MG63 (cell line): ENCODE measurements at regions not wholly inside any gene's neighbourhood (a gene's known extent, or its start where the extent isn't known, plus 50 kb on each side); places are given as distances from the start of the nearest gene placed in this dataset.
A peak's percentile ranks its signal among the peaks of the same experiment; 100 is the strongest.

ENCODE experiments used
- DNase-seq: peaks from one replicate; pipeline ENCODE4 v3.0.0-alpha.2; 2020
- H3K27me3 ChIP-seq: fragments of 250-450 bp; sonication (Bioruptor Pico); 2 replicates; pipeline ENCODE4 v1.5.1; 2020; ENCODE audit warnings: mild to moderate bottlenecking, moderate library complexity
- H3K36me3 ChIP-seq: fragments of 250-450 bp; sonication (Bioruptor Pico); 2 replicates; pipeline ENCODE4 v1.5.1; 2020; ENCODE audit warnings: mild to moderate bottlenecking, moderate library complexity
- H3K4me3 ChIP-seq: fragments of 250-450 bp; sonication (Bioruptor Pico); 2 replicates; pipeline ENCODE4 v1.5.1; 2020; ENCODE audit warnings: mild to moderate bottlenecking, moderate library complexity
- H3K9me3 ChIP-seq: fragments of 250-450 bp; sonication (Bioruptor Pico); 2 replicates; pipeline ENCODE4 v1.5.1; 2020; ENCODE audit warnings: mild to moderate bottlenecking, moderate library complexity

DNA sequence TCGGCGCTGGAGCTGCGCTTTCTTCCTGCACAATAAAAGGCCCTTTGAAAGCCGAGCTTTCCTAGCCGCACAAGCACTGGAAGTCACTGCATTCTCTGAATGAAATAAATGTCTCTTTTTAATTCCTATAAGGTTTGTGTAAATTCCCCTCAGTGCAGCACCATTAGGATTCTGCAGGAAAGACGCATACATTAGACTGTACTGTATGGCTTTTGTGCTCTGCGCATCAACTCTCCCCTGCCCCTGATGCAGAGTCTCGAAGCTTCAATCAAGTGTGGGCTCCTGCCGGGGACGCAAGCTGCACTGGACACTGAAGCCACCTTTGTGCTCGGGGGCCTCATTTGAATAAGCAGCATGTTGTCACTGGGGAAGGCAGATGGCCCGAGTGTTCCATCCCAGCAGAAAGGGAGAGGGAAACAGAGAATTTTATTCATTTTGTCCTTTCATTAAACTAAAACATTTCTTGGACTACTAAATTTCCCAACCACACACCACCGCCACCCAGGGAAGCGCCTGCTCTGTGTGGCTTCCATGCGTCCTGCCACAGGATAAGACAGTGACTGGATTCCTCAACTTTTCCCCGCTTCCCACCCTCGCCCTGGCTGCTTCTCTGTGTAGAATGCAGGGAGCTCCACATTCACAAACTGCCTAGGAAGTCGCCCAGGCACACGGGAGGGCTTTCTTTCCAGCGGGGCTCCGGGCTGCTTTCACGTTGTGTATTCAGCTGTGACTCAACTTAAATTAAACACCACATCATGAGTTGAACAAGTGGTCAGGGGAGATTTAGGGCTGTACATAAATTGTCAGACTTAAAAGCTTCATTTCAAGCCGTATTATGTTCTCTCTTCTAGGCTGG is 635.4 kb downstream of the IRX1 start:
- no peak for DNase-seq
- H3K9me3 ChIP-seq = peaks cover 7% of the 10 kb centered on the region
- no peak overlapping the region for H3K4me3 ChIP-seq
- H3K36me3 ChIP-seq = no peaks in the 10 kb centered on the region
- H3K27me3 ChIP-seq = peaks cover 2% of the 10 kb centered on the region

- peaks cover 7% of the 10 kb centered on the region for H3K9me3 ChIP-seq
- H3K36me3 ChIP-seq = no peaks in the 10 kb centered on the region
- no peak for DNase-seq
- no peak overlapping the region for H3K4me3 ChIP-seq
- H3K27me3 ChIP-seq = peaks cover 2% of the 10 kb centered on the region
Observed at GRCh38 chr5:4232084-4232483, 636.5 kb downstream of the IRX1 start.

GRCh38 chr5:4233671-4234070 is 638.0 kb downstream of the IRX1 start:
- Histone ChIP-seq H3K36me3 (no peaks in the 10 kb centered on the region), H3K4me3 (no peak overlapping the region), H3K9me3 (peaks cover 7% of the 10 kb centered on the region), H3K27me3 (peaks cover 2% of the 10 kb centered on the region)
- no peak for DNase-seq

DNA sequence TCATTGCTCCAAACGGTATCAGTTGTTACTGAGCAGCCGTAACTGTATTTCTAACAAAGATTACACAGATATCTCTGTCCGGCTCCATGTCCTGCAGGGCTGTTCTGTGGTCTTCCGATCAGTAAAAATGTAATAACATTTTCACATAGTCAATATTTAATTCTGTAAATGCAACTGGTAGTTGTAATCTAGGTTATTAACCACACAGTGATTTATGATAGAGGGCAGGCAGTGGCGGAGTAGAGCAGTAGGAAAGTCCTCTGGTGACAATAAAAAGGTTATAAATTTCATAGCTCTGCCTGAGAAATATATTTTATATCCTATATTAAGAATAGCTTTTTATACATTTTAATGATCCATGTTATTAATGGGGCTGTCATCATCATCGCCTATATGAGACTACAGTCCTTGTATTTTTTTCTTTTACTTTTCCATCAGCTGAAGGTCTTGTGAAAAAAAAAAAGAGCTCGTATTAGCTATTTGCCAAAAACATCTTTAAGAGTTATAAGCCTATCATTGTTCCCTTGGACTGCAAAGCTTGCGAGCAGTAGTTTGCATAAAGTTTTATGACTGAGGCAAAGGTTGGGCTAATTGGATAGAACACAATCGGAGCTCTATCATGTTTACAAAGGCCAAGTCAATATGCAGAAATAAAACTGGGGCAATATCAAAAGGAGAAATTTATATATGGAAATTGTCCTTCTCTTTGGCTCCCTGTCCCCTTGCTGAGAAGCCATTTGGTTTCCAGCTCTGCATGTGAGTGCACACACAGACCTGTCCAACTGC is 648.0 kb downstream of the IRX1 start:
- Histone ChIP-seq H3K36me3 (no peaks in the 10 kb centered on the region), H3K9me3 (no peaks in the 10 kb centered on the region), H3K4me3 (no peak overlapping the region), H3K27me3 (no peaks in the 10 kb centered on the region)
- DNase-seq = no peak

- no peaks in the 10 kb centered on the region for H3K27me3 ChIP-seq
- H3K9me3 ChIP-seq = no peaks in the 10 kb centered on the region
- no peak for DNase-seq
- no peaks in the 10 kb centered on the region for H3K36me3 ChIP-seq
- no peak overlapping the region for H3K4me3 ChIP-seq
Observed at GRCh38 chr5:4244306-4244705, 648.7 kb downstream of the IRX1 start.

DNA sequence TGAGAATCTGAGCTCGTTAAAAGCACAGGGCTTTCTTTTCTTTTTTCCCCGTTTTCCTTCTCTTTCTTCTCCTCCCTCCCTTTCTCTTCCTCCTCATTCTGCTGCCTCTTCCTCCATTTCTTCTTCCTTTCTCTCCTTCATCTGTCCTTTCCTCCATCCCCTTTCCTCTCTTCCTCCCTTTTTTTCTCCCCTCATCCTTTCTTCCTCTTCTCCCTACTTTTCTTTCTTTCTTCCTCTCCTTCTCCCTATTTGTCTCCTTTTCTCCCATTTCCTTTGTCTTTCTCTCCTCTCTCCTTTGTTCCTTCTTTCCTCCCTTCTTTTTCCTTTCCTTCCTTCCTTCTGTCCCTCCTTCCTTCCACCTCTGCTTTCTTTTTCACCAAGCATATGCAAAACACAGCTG is 649.4 kb downstream of the IRX1 start:
- Histone ChIP-seq H3K27me3 (no peaks in the 10 kb centered on the region), H3K9me3 (no peaks in the 10 kb centered on the region), H3K4me3 (no peak overlapping the region), H3K36me3 (no peaks in the 10 kb centered on the region)
- no peak for DNase-seq

DNA sequence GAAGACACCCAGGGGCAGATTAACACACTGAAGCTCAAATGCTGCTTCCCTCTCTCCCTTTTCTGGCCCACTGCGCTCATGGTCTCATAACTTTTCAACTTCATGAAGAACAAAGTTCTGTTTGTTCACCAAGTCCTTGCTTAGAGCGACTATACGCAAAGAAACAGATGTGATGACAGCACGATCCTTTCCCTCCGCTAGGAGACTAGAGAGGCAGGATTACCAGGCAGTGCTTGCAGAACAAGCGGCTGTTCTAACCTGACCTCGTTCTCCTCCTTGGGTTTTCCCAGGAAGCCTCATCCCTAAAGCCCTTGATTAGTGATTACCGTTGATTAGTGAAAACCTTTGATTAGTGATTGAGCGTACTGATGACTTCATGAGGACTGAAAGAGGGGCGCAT is 649.9 kb downstream of the IRX1 start:
- no peaks in the 10 kb centered on the region for H3K27me3 ChIP-seq
- no peak for DNase-seq
- no peaks in the 10 kb centered on the region for H3K36me3 ChIP-seq
- H3K9me3 ChIP-seq = no peaks in the 10 kb centered on the region
- H3K4me3 ChIP-seq = no peak overlapping the region

GRCh38 chr5:4246447-4246846 is 650.8 kb downstream of the IRX1 start:
- Histone ChIP-seq H3K9me3 (no peaks in the 10 kb centered on the region), H3K27me3 (no peaks in the 10 kb centered on the region), H3K36me3 (no peaks in the 10 kb centered on the region), H3K4me3 (no peak overlapping the region)
- no peak for DNase-seq

GRCh38 chr5:4250254-4250653 is 654.6 kb downstream of the IRX1 start:
- no peaks in the 10 kb centered on the region for H3K36me3 ChIP-seq
- no peak overlapping the region for H3K4me3 ChIP-seq
- no peak for DNase-seq
- no peaks in the 10 kb centered on the region for H3K9me3 ChIP-seq
- H3K27me3 ChIP-seq = no peaks in the 10 kb centered on the region

- Histone ChIP-seq H3K27me3 (no peaks in the 10 kb centered on the region), H3K4me3 (no peak overlapping the region), H3K9me3 (no peaks in the 10 kb centered on the region), H3K36me3 (no peaks in the 10 kb centered on the region)
- no peak for DNase-seq
Observed at GRCh38 chr5:4252385-4252784, 656.8 kb downstream of the IRX1 start.

- H3K4me3 ChIP-seq = no peak overlapping the region
- no peak for DNase-seq
- H3K36me3 ChIP-seq = no peaks in the 10 kb centered on the region
- H3K27me3 ChIP-seq = no peaks in the 10 kb centered on the region
- H3K9me3 ChIP-seq = no peaks in the 10 kb centered on the region
Observed at GRCh38 chr5:4254736-4255135, 659.1 kb downstream of the IRX1 start.

DNA sequence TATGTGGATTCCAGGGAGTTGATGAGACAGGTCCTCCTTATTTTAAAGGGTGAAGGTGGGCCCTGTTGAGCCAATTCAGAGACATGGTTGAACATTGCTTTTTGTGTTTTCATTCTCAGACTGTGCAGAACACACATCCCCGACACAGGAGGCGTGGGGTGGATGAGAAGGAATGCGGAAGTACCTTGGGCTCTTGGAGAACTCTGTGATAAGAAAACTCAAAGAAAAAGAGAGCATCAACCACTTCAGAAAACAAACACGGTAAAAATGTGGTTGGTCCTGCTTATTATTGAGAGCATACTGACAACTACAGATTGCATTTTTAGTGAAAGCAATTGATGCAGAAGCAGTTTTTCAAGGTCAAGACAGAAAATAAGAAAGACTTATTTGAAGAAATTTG is 659.8 kb downstream of the IRX1 start:
- Histone ChIP-seq H3K4me3 (no peak overlapping the region), H3K27me3 (no peaks in the 10 kb centered on the region), H3K36me3 (no peaks in the 10 kb centered on the region), H3K9me3 (no peaks in the 10 kb centered on the region)
- DNase-seq = no peak

- H3K4me3 ChIP-seq = no peak overlapping the region
- H3K36me3 ChIP-seq = no peaks in the 10 kb centered on the region
- peaks cover 2% of the 10 kb centered on the region; the same call in 1 of the 2 replicates for H3K27me3 ChIP-seq
- H3K9me3 ChIP-seq = no peaks in the 10 kb centered on the region
- no peak for DNase-seq
Observed at GRCh38 chr5:4258170-4258569, 662.5 kb downstream of the IRX1 start.

DNA sequence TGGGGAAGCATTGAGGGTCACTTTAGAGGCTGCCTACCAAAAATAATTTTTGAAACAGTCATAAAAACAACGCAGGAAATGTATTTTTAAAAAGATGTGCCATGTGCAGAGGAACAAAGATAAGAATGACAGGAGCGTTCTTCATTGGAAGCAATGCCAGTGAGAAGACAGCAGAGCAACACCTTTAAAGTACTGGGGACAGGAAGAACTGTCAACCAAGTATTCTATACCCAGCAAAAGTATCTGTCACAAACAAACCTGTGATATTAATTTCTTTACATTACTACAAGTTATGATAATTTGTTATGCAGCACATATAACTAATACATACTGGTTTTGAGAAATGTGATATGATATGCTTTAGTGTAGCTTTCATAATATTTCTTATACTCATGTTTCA is 675.6 kb downstream of the IRX1 start:
- Histone ChIP-seq H3K27me3 (no peaks in the 10 kb centered on the region), H3K9me3 (peaks cover 3% of the 10 kb centered on the region; the same call in 1 of the 2 replicates), H3K36me3 (no peaks in the 10 kb centered on the region), H3K4me3 (no peak overlapping the region)
- no peak for DNase-seq

DNA sequence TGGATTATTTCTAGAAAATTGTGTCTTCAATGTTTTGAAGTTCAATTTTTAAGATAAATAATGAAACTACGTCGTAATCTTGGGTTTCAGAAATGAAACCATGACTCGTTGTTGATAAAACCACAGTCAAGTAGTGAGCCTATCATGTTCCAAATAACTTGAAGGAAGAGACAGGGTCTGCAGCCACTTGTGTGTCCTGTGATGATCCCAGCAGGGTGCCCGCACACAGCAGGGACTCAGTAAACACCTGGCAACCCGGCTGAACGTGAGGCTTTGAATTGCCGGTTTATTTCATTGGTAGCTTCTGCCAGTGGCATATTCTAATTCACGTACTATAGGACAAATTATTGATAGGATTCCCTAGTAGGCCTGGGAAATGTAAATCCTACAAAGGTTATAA is 679.6 kb downstream of the IRX1 start:
- H3K4me3 ChIP-seq = 0 out of 2 replicates have a peak overlapping the region, but pooled peaks have one; percentile 9
- no peaks in the 10 kb centered on the region for H3K27me3 ChIP-seq
- H3K9me3 ChIP-seq = peaks cover 3% of the 10 kb centered on the region; the same call in 1 of the 2 replicates
- no peak for DNase-seq
- H3K36me3 ChIP-seq = no peaks in the 10 kb centered on the region

DNA sequence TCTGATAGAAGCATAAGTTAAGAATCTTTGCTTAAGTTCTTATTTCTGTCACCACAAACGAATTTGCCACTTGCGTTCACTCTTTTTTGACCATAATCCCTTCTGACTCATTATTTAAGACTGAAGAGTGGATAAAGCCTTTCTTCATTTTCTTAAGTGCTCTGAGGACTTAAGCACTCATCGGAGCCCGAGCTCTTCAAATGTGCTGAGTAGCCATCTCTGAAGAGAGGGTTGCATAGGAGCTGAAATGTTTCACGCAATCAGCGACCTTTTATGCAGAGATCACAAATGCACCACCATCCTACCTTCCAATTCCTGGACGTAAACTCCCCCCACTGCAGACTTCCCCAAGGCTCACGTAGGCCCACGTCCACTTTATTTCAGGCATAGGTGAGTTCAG is 699.2 kb downstream of the IRX1 start:
- no peaks in the 10 kb centered on the region for H3K9me3 ChIP-seq
- no peak for DNase-seq
- no peaks in the 10 kb centered on the region for H3K27me3 ChIP-seq

GRCh38 chr5:4295663-4296339 is 700.2 kb downstream of the IRX1 start:
- H3K36me3 ChIP-seq = no peaks in the 10 kb centered on the region
- no peaks in the 10 kb centered on the region for H3K27me3 ChIP-seq
- DNase-seq = no peak
- no peaks in the 10 kb centered on the region for H3K9me3 ChIP-seq
- H3K4me3 ChIP-seq = no peak overlapping the region

More for the DNA sequence above, 699.2 kb downstream of the IRX1 start:
- Histone ChIP-seq H3K4me3 (no peak overlapping the region), H3K36me3 (no peaks in the 10 kb centered on the region)
